GM13976 (cell line): ENCODE measurements at regions not wholly inside any gene's neighbourhood (a gene's known extent, or its start where the extent isn't known, plus 50 kb on each side); places are given as distances from the start of the nearest gene placed in this dataset.

ENCODE experiments used
- DNase-seq: peaks from one replicate; pipeline ENCODE4 v3.0.0; 2012; ENCODE audit warnings: low spot score
- in situ Hi-C: fragments of 300-500 bp; cut with MboI; formaldehyde crosslinking; loops from one replicate; pipeline ENCODE4 v1.12.0; 2022; ENCODE audit warnings: low sequenced_read_pairs, mixed read lengths, inconsistent platforms; ENCODE audit not compliant: unreplicated experiment
- TF ChIP-seq, protein P1 (sequence below): IDR thresholded peaks from 2 replicates; pipeline ENCODE4 v1.5.1; 2012; ENCODE audit warnings: borderline replicate concordance, mild to moderate bottlenecking; ENCODE audit not compliant: insufficient read depth; ENCODE audit errors: extremely low read depth, missing control alignments, control extremely low read depth

GRCh38 chr12:114885501-114885900, 201.5 kb upstream of the TBX3 start:
- TF ChIP-seq, protein P1, sequence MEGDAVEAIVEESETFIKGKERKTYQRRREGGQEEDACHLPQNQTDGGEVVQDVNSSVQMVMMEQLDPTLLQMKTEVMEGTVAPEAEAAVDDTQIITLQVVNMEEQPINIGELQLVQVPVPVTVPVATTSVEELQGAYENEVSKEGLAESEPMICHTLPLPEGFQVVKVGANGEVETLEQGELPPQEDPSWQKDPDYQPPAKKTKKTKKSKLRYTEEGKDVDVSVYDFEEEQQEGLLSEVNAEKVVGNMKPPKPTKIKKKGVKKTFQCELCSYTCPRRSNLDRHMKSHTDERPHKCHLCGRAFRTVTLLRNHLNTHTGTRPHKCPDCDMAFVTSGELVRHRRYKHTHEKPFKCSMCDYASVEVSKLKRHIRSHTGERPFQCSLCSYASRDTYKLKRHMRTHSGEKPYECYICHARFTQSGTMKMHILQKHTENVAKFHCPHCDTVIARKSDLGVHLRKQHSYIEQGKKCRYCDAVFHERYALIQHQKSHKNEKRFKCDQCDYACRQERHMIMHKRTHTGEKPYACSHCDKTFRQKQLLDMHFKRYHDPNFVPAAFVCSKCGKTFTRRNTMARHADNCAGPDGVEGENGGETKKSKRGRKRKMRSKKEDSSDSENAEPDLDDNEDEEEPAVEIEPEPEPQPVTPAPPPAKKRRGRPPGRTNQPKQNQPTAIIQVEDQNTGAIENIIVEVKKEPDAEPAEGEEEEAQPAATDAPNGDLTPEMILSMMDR = no peak
- DNase-seq = no peak
- in situ Hi-C loops = no loop called here

DNA sequence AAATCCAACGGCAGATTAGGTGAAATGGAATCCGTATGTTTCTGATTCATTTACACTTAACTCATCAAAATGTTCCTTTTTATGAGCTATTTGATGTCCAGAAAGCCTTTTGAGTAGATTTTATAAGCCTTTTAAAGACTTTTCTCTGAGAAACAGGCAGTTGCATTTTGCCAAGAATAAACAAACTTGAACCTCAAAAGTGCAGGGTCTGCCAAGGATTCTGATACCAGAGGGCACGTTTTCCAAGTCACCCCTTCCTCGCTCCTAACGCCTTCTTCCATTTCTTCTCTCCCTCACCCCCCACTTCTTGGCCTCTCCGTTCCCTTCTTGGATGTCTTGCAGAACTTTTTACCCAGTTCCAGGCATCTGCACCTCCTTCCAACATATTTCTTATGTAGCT, 200.6 kb upstream of the TBX3 start:
- no peak for DNase-seq
- TF ChIP-seq, protein P1 = no peak
- in situ Hi-C loops = no loop called here

DNA sequence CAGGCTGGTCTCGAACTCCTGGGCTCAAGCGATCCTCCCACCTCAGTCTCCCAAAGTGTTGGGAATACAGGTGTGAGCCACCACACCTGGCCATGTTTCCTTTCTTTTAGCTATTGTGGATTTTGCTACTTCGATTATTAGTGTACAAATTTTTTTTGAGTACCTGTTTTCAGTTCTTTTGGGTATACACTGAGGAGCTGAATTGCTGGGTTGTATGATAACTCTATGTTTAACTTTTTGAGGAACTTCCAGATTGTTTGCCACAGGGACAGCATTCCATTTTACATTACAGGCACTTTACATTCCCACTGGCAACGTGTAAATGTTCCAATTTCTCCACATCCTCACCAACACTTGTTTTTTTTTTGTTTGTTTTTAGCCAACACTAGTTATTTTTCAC, 198.1 kb upstream of the TBX3 start:
- no peak for DNase-seq
- in situ Hi-C loops = no loop called here
- TF ChIP-seq, protein P1 = no peak

GRCh38 chr12:114879354-114879753, 195.4 kb upstream of the TBX3 start:
- in situ Hi-C loops = no loop called here
- DNase-seq = no peak
- TF ChIP-seq, protein P1 = no peak

GRCh38 chr12:114878781-114879180, 194.8 kb upstream of the TBX3 start:
- TF ChIP-seq, protein P1 = no peak
- no peak for DNase-seq
- in situ Hi-C loops = no loop called here

DNA sequence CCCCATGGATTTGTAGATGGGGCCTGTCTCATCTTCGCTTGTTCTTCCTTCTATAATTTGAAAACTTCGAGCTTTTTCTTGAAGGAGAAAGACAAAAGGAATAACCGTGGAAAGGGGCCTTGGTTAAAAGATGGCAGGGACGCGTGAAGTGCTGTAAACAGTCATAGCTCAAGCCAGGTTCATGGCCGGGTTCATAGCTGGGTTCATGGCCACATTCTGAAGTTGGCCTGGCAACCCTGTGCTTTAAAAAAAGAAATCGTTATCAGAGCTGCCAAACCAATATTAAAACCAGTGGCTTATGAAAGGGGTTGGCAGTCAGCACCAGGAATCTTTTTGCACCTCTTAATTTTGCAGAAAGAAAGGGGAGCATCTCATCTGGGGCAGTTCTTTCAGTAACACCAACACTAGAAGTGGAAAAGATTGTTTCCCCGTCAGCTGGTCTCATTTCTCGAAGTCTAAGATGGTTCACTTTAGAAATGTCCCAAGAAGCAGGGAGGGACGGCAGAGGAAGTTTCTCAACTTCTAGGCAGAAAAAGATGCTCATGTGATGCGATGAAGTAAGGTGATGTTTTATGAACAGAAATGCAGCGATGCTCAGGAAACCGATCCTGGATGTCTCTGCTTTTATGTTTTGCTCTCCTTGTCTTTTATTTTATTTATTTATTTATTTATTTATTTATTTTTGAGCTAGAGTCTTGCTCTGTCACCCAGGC, 193.1 kb upstream of the TBX3 start:
- DNase-seq = no peak
- TF ChIP-seq, protein P1 = no peak
- in situ Hi-C loops = no loop called here
